Renal cortical epithelial cell (primary cell): ENCODE measurements at regions not wholly inside any gene's neighbourhood (a gene's known extent, or its start where the extent isn't known, plus 50 kb on each side); places are given as distances from the start of the nearest gene placed in this dataset.
"Not testable (repeated sequence)": the region's sequence is repeated elsewhere in the genome, so short reads cannot be mapped to it uniquely, and the experiment has no call there.

Source experiments
- DNase-seq: peaks from one replicate; pipeline ENCODE4 v3.0.0-alpha.2; 2011; ENCODE audit warnings: low read depth

DNA sequence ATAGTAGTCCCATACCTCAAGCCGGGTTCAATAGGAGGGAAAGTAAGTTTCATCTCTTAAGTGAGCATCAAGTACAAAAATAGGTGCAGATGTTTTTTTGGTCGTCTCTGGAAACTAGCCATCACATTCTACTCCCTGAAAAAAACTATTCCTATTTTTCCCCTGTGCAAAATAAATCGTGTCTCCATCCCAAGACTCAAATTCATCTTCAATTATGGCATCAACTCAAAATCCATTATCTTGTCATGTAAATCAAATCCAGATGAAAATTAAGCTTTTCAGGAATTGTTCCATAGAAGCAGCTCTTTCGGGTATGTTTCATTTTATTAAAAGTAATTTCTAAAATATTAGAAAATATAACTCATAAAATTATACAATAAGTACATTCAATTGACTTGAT lies 1368.4 kb downstream of the GRIK2 start:
- no peak for DNase-seq

DNA sequence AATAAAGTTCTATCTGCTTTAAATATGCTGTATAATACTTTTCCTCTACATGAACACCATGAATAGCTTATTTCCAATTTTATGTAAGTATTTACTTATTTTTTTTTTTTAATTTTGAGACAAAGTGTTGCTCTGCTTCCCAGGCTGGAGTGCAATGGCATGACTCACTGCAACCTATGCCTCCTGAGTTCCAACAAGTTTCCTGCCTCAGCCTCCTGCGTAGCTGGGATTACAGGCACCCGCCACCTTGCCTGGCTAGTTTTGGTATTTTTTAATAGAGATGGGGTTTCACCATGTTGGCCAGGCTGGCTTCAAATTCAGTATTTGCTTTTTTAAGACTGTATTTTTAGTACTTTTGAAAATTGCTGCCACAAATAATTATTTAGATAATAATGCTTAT lies 1365.9 kb downstream of the GRIK2 start:
- DNase-seq: no peak

DNA sequence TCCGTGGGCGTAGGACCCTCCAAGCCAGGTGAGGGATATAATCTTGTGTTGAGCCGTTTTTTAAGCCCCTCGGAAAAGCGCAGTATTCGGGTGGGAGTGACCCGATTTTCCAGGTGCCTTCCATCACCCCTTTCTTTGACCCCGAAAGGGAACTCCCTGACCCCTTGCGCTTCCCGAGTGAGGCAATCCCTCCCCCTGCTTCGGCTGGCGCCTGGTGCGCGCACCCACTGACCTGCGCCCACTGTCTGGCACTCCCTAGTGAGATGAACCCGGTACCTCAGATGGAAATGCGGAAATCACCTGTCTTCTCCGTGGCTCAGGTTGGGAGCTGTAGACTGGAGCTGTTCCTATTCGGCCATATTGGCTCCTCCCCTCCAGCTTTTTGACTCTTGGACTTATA lies 1365.0 kb downstream of the GRIK2 start:
- DNase-seq: not testable (repeated sequence)

- DNase-seq: no peak
Measured at GRCh38 chr6:102749210-102749971, 1355.9 kb downstream of the GRIK2 start.

GRCh38 chr6:102746941-102747340 lies 1353.4 kb downstream of the GRIK2 start:
- no peak for DNase-seq

- DNase-seq: no peak
Measured at GRCh38 chr6:102742754-102743356, 1349.3 kb downstream of the GRIK2 start.

DNA sequence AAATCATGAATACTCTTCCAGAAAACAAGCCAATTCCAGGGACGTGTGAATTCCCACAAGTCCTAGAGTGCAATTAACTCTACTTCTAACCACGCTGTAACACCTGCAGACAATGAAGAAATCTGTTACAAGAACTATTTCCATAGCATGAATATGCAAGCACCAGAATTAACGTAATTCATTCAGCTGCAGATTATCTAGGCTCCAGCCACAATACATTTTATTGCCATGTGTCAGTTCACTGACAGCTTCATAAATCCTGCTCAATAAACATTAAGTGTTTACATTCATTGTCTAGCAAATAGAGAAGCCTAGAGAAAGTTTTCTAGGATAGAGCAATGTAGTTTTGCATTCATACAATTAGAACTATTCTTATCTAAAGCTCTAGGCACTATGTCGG lies 1348.5 kb downstream of the GRIK2 start:
- DNase-seq: no peak

- peak; percentile 19 for DNase-seq
Measured at GRCh38 chr6:102736941-102737368, 1343.4 kb downstream of the GRIK2 start.

- DNase-seq: no peak
Measured at GRCh38 chr6:102732898-102733297, 1339.4 kb downstream of the GRIK2 start.

DNA sequence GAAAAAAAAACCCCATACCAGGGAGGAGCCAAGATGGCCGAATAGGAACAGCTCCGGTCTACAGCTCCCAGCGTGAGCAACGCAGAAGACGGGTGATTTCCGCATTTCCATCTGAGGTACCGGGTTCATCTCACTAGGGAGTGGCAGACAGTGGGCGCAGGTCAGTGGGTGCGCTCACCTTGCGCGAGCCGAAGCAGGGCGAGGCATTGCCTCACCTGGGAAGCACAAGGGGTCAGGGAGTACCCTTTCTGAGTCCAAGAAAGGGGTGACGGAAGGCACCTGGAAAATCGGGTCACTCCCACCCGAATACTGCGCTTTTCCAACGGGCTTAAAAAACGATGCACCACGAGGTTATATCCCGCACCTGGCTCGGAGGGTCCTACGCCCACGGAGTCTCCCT lies 1328.6 kb downstream of the GRIK2 start:
- not testable (repeated sequence) for DNase-seq

DNA sequence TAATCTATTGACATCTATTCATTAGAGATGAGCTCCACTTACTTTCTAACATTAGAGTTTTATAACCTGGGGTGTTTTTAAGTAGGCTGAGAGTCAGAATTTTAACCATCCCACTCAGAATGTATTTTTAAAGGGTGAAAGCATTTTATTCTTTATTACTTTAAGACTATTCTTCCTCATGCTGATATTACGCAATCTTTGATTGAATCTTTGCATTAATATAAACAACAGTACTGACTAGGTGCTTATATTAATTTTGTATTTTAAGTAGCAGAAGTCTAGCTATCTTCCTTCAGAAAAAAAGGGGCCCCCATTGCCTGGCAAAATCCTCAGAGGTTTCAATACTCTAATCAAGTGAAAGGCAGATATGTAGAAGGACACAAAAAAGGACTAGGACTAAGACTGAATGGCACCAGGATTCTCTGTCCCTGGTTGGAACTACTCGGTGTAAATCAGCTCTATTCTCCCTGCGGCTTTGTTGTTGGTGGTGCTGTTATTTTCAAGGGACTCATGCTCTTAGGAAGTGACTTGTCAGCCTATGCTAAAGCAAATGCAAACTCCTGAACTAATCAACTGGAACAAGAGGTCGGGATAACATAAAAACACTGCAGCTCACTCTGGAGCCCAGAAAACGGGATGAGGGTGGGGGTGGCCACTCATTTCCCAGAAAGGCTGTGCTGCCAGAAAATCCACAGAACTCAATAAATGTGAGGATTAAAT lies 1324.4 kb downstream of the GRIK2 start:
- DNase-seq: no peak

DNA sequence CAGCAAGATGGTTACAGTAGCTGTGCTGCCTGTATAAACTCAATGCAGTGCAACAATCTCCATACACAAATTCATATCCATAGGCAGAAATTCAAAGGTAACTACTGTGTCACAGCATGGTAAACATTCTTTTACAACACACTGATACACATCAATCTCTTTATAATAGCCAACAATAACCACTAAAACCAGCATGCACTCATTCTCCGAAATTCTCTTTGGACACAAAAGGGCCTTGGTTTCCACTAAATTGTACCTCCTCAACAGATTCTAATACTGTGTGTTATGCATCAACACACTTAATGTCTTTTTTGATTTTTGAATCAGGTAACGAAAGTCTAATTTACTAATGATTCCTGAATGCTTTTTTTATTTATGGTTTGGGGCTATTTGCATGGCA lies 1323.7 kb downstream of the GRIK2 start:
- DNase-seq: no peak

GRCh38 chr6:102701019-102701418 lies 1307.5 kb downstream of the GRIK2 start:
- no peak for DNase-seq

DNA sequence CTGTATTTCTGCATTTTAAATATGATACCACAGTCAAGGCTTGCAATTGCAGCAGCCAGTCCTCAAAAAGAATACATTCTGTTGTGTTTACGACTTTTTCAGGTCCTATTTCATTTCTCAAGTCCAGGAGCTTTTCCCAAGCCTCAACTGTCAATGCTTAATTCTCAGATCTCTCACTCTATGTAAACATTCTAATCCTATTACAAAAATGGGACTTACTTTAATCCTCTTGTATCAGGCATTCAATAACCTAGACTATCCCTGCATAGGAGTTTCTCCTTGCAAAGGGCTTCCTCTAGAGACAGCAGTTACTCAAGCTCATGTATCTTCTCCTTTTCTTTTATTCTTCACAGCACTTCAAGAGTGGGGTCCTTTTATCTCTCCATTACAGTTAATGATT lies 1293.0 kb downstream of the GRIK2 start:
- DNase-seq: no peak

DNA sequence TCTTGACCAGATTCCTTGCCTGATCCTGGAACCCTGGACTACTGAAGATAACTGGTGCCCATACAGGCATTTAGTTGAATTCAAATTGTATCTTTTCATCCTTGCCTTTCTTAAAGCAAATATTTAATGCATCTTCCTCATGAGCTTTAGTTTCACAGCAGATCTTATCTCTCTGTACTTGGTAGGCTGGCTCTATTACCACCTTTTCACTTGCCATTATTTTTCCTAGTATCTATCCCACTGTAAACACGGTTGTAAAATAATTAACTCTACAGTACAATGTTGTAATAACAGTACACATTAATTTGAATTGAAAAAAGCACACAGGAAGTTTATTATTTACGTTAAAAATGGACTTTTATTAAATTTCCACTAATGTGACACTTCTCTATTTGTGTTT lies 1286.9 kb downstream of the GRIK2 start:
- DNase-seq: no peak

DNA sequence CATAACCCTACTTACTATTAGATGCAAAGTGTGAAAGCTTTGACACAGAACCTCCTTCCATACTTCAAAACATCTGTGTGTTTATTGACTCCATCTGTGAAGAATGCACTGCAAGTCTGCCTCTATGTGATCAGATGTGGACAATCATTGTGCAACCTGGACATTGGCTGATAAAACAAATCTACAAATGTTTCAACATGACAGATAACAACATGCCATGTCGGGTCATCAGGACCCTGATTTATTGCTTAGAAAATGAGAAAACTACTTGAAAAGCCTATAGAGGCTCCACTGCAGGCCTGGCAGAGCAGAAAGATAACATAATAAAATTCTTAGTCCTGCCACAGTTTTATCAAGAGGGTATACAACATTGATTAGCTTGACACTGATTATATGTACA lies 1286.4 kb downstream of the GRIK2 start:
- no peak for DNase-seq

GRCh38 chr6:102677225-102677624 lies 1283.7 kb downstream of the GRIK2 start:
- DNase-seq: no peak

GRCh38 chr6:102670735-102671134 lies 1277.2 kb downstream of the GRIK2 start:
- no peak for DNase-seq

DNA sequence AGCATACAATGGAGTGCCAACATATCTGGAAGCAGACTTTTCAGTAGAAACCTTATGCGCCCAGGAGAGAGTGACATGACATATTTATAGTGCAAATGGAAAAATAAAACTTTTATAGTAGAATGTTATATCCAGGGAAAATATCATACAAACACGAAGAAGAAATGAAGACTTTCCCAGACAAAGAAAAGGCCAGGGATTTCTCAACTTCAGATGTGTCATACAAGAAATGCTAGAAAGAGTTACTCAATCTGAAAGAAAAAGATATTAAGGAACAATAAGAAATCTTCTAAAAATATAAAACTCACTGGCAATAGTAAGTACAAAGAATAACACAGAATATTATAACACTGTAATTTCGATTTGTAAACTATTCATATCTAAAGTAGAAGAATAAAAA lies 1269.3 kb downstream of the GRIK2 start:
- no peak for DNase-seq

DNA sequence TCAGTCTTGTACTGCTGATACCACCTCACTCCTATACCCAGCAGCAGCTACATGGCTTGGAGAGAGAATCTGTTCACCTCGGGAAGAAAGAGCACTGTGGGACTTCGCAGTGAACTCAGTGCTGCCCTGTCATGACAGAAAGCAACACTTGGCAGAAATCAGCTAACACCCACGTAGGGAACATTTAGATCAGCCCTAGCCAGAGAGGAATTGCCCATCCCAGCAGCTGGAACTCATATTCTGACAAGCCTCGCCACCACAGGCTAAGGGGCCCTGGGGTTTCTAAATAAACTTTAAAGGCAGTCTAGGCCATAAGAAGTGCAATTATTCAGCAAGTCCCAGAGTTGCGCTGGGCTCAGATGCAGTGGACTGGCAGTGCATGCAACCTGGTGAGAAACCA lies 1266.8 kb downstream of the GRIK2 start:
- no peak for DNase-seq

DNA sequence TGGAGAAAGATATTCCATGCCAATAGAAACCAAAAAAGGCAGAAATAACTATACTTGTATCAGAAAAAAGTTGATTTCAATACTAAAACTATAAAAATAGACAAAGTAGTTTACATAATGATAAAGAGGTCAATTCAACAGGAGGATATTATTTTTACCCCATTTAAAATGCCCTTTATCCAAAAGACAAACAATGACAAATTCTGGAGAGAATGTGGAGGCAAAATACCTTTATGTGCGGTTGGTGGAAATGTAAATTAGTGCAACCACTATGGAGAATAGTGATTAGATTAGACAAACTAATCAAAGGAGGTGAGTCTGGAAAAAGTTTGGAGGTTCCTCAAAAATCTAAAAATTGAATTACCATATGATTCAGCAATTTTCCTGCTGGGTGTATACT lies 1262.3 kb downstream of the GRIK2 start:
- no peak for DNase-seq

DNA sequence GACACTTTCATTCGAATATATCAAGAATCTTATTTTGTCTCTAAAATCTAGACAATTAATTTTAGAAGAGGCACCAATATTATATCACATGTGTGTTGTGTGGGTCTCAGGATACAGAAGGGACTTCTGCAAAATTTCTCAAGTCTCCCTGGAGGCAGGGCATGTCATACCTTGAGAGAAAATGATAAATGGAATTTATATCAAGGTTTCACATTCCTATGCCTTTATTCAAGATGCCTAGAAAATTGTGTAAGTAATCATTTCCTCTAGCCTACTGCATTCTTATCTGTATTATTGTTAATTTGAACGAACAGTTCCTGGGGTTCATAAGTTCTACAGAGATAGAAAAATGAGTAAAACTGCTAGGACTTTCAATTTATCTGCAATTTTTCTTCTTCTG lies 1247.9 kb downstream of the GRIK2 start:
- no peak for DNase-seq

- no peak for DNase-seq
Measured at GRCh38 chr6:102631921-102632320, 1238.4 kb downstream of the GRIK2 start.
